ENCODE measurements at regions not wholly inside any gene's neighbourhood (a gene's known extent, or its start where the extent isn't known, plus 50 kb on each side); places are given as distances from the start of the nearest gene placed in this dataset.

GRCh38 chr9:105912863-105913516, 218.6 kb downstream of the TMEM38B start:
- no peak for DNase-seq (ENCODE audit: low read depth in 2 of 2)

- no peak for DNase-seq (ENCODE audit: low read depth in 2 of 2)
These were observed 226.9 kb downstream of the TMEM38B start for GRCh38 chr9:105921057-105921726.

GRCh38 chr9:105928416-105928815, 234.1 kb downstream of the TMEM38B start:
- DNase-seq (ENCODE audit: low read depth in 2 of 2), result no peak

GRCh38 chr9:105930011-105930627, 235.8 kb downstream of the TMEM38B start:
- no peak for DNase-seq (ENCODE audit: low read depth in 2 of 2)

GRCh38 chr9:105932276-105932675, 237.9 kb downstream of the TMEM38B start:
- DNase-seq (ENCODE audit: low read depth in 2 of 2), result no peak

GRCh38 chr9:105950448-105950847, 256.1 kb downstream of the TMEM38B start:
- no peak for DNase-seq (ENCODE audit: low read depth in 2 of 2)

GRCh38 chr9:105950894-105951293, 256.6 kb downstream of the TMEM38B start:
- no peak for DNase-seq (ENCODE audit: low read depth in 2 of 2)

GRCh38 chr9:105954517-105954916, 260.2 kb downstream of the TMEM38B start:
- no peak for DNase-seq (ENCODE audit: low read depth in 2 of 2)

- DNase-seq (ENCODE audit: low read depth in 2 of 2), result no peak
These were observed 263.5 kb downstream of the TMEM38B start for GRCh38 chr9:105957830-105958229.

GRCh38 chr9:105958587-105958986, 264.2 kb downstream of the TMEM38B start:
- no peak for DNase-seq (ENCODE audit: low read depth in 2 of 2)

- DNase-seq (ENCODE audit: low read depth in 2 of 2), result no peak
These were observed 265.2 kb downstream of the TMEM38B start for GRCh38 chr9:105959531-105959930.

GRCh38 chr9:105963343-105964099, 269.2 kb downstream of the TMEM38B start:
- DNase-seq (ENCODE audit: low read depth in 2 of 2), result no peak

- DNase-seq (ENCODE audit: low read depth in 2 of 2), result no peak
These were observed 269.8 kb downstream of the TMEM38B start for GRCh38 chr9:105964156-105964555.

GRCh38 chr9:105966834-105967233, 272.5 kb downstream of the TMEM38B start:
- DNase-seq (ENCODE audit: low read depth in 2 of 2), result no peak

GRCh38 chr9:105967248-105967647, 272.9 kb downstream of the TMEM38B start:
- no peak for DNase-seq (ENCODE audit: low read depth in 2 of 2)

- DNase-seq (ENCODE audit: low read depth in 2 of 2), result no peak
These were observed 273.5 kb downstream of the TMEM38B start for GRCh38 chr9:105967797-105968196.

GRCh38 chr9:105968811-105969466, 274.6 kb downstream of the TMEM38B start:
- no peak for DNase-seq (ENCODE audit: low read depth in 2 of 2)

GRCh38 chr9:105969636-105970035, 275.3 kb downstream of the TMEM38B start:
- DNase-seq (ENCODE audit: low read depth in 2 of 2), result no peak

- no peak for DNase-seq (ENCODE audit: low read depth in 2 of 2)
These were observed 277.6 kb downstream of the TMEM38B start for GRCh38 chr9:105971986-105972385.

GRCh38 chr9:105972466-105973204, 278.3 kb downstream of the TMEM38B start:
- DNase-seq (ENCODE audit: low read depth in 2 of 2), result no peak

- no peak for DNase-seq (ENCODE audit: low read depth in 2 of 2)
These were observed 279.6 kb downstream of the TMEM38B start for GRCh38 chr9:105973951-105974351.

Data from lung microvascular endothelial cell (primary cell).